GM12878 (cell line): ENCODE measurements at regions not wholly inside any gene's neighbourhood (a gene's known extent, or its start where the extent isn't known, plus 50 kb on each side); places are given as distances from the start of the nearest gene placed in this dataset.

ENCODE experiments used
- ATAC-seq: fragments of 200-7000 bp; cut with Tn5 transposase; 3 replicates; pipeline ENCODE4 v1.9.1; 2020; ENCODE audit warnings: mild to moderate bottlenecking, moderate library complexity
- BruUV-seq: library from RNA; stranded (reverse); fragments of 400-500 nt; replicated peaks from 2 replicates; lab custom pipeline; 2021; lab: Mats Ljungman, UMichigan
- CTCF ChIA-PET: fragments of 300-600 bp; sonication (Branson Sonifier 250); formaldehyde crosslinking; extraction: SDS; loops from one replicate; lab custom pipeline; 2021; ENCODE audit warnings: inconsistent platforms; lab: Yijun Ruan, JAX
- POLR2A ChIA-PET: fragments of 350-600 bp; formaldehyde crosslinking; extraction: SDS; loops from one replicate; lab custom pipeline; 2021; ENCODE audit warnings: inconsistent platforms; lab: Charles Lee
- RAD21 ChIA-PET: fragments of 300-600 bp; sonication (Branson Sonifier 250); formaldehyde crosslinking; loops from one replicate; lab custom pipeline; 2023; ENCODE audit warnings: antibody characterized with exemption; ENCODE audit not compliant: unreplicated experiment; lab: Charles Lee
- SMC1A ChIA-PET: fragments of 300-600 bp; sonication (Branson Sonifier 250); formaldehyde crosslinking; loops from one replicate; lab custom pipeline; 2023; ENCODE audit not compliant: unreplicated experiment, uncharacterized antibody; lab: Charles Lee
- DNase-seq: peaks from one replicate; pipeline ENCODE4 v3.0.0-alpha.2; 2011; ENCODE audit warnings: low read depth, low spot score
- FAIRE-seq: peaks from 3 replicates; lab custom pipeline; 2011; peaks lifted over from hg19 to GRCh38; lab: Jason Lieb, UNC
- H2AFZ ChIP-seq: 2 replicates; pipeline ENCODE4 v1.6.0; 2011; ENCODE audit warnings: low read depth, low read length, control low read depth; ENCODE audit not compliant: control insufficient read depth
- H3K27ac ChIP-seq: 2 replicates; pipeline ENCODE4 v1.5.1; 2011; ENCODE audit warnings: control low read depth; ENCODE audit not compliant: control insufficient read depth, insufficient read depth
- H3K27me3 ChIP-seq, 2 experiments: replicated peaks in 1 of 2; 2 replicates each; pipeline versions ENCODE4 v1.6.0 to v1.6.1; 2011; ENCODE audit warnings: low read length in 1 of 2; ENCODE audit not compliant: control insufficient read depth in 2 of 2, insufficient read depth in 2 of 2
- H3K36me3 ChIP-seq, 2 experiments: 2 replicates each; pipeline ENCODE4 v1.5.1; 2011; ENCODE audit warnings: low read length in 1 of 2; ENCODE audit not compliant: control insufficient read depth in 2 of 2, insufficient read depth in 2 of 2
- H3K4me1 ChIP-seq: 2 replicates; pipeline ENCODE4 v1.6.1; 2011; ENCODE audit warnings: mild to moderate bottlenecking, low read length, moderate library complexity, mixed read lengths; ENCODE audit not compliant: control insufficient read depth, insufficient read depth
- H3K4me2 ChIP-seq: 2 replicates; pipeline ENCODE4 v1.6.0; 2011; ENCODE audit warnings: control low read depth; ENCODE audit not compliant: control insufficient read depth, insufficient read depth
- H3K4me3 ChIP-seq: fragments of 200-600 bp; sonication (generic); 2 replicates; pipeline ENCODE4 v1.5.1; 2016
- H3K79me2 ChIP-seq: 2 replicates; pipeline ENCODE4 v1.6.0; 2011; ENCODE audit warnings: low read length; ENCODE audit not compliant: control insufficient read depth, insufficient read depth
- H3K9ac ChIP-seq: 2 replicates; pipeline ENCODE4 v1.8.0; 2011; ENCODE audit warnings: low read length, control low read depth, mixed read lengths; ENCODE audit not compliant: control insufficient read depth, insufficient read depth
- H3K9me3 ChIP-seq: replicated peaks from 3 replicates; pipeline ENCODE4 v1.5.1; 2011; ENCODE audit warnings: mild to moderate bottlenecking, low read length; ENCODE audit not compliant: control insufficient read depth, insufficient read depth
- H4K20me1 ChIP-seq: 2 replicates; pipeline ENCODE4 v1.6.0; 2011; ENCODE audit not compliant: control insufficient read depth, insufficient read depth
- IKZF1 ChIP-seq: fragments of 450-650 bp; conservative IDR thresholded peaks from 2 replicates; pipeline ENCODE4 v1.6.1; 2017; ENCODE audit warnings: antibody characterized with exemption, mild to moderate bottlenecking
- IRF5 ChIP-seq: fragments of 450-650 bp; IDR thresholded peaks from 2 replicates; pipeline ENCODE4 v1.6.1; 2017; ENCODE audit warnings: borderline replicate concordance
- MEF2A ChIP-seq: IDR thresholded peaks from 2 replicates; pipeline ENCODE4 v1.6.1; 2011; ENCODE audit warnings: low read depth, mild to moderate bottlenecking, low read length, moderate library complexity; ENCODE audit not compliant: insufficient read depth
- MXI1 ChIP-seq: fragments of 150-350 bp; IDR thresholded peaks from 2 replicates; pipeline ENCODE4 v1.6.1; 2011; ENCODE audit warnings: low read depth, mild to moderate bottlenecking, inconsistent platforms, low read length, improper control_type of control experiment
- NFYA ChIP-seq: IDR thresholded peaks from 2 replicates; pipeline ENCODE4 v1.6.1; 2011; ENCODE audit warnings: low read depth, mild to moderate bottlenecking, low read length, improper control_type of control experiment, borderline replicate concordance
- RAD51 ChIP-seq: fragments of 450-650 bp; IDR thresholded peaks from 2 replicates; pipeline ENCODE4 v1.6.1; 2016; ENCODE audit warnings: moderate library complexity, mild to moderate bottlenecking, inconsistent platforms
- SMARCA5 ChIP-seq: fragments of 450-650 bp; IDR thresholded peaks from 2 replicates; pipeline ENCODE4 v1.6.1; 2017; ENCODE audit warnings: mild to moderate bottlenecking
- SUZ12 ChIP-seq: fragments of 200-600 bp; sonication (generic); IDR thresholded peaks from one replicate; pipeline ENCODE4 v1.6.1; 2018; ENCODE audit warnings: antibody characterized with exemption, mild to moderate bottlenecking; ENCODE audit not compliant: unreplicated experiment
- USF1 ChIP-seq: IDR thresholded peaks from 2 replicates; pipeline ENCODE4 v1.6.1; 2011; ENCODE audit warnings: borderline replicate concordance, low read depth, mild to moderate bottlenecking, moderate library complexity, mixed read lengths, low read length; ENCODE audit not compliant: insufficient read depth; ENCODE audit errors: extremely low read length
- ZBTB33 ChIP-seq: fragments of 450-650 bp; IDR thresholded peaks from 2 replicates; pipeline ENCODE4 v1.6.1; 2017; ENCODE audit warnings: mild to moderate bottlenecking
- ZNF207 ChIP-seq: fragments of 450-650 bp; IDR thresholded peaks from 2 replicates; pipeline ENCODE4 v1.6.1; 2014; ENCODE audit warnings: antibody characterized with exemption, mild to moderate bottlenecking, borderline replicate concordance
- WGBS: methylation state at CpG from one replicate; pipeline ENCODE4 v1.1.6; 2016; ENCODE audit warnings: low lambda C conversion rate; ENCODE audit not compliant: insufficient replicate concordance, insufficient coverage; ENCODE audit errors: missing lambda C conversion rate; 5-methylcytosine and 5-hydroxymethylcytosine counted together
- in situ Hi-C: fragments of 300-500 bp; cut with MboI; formaldehyde crosslinking; loops from 9 replicates; pipeline ENCODE4 v1.14.3; 2018; ENCODE audit warnings: mixed read lengths
- intact Hi-C: fragments of 100-400 bp; cut with micrococcal nuclease; formaldehyde crosslinking; loops from one replicate; pipeline ENCODE4 v1.14.2; 2022; ENCODE audit not compliant: unreplicated experiment
- TF ChIP-seq, protein P1 (sequence below): fragments of 450-650 bp; formaldehyde crosslinking; IDR thresholded peaks from 2 replicates; pipeline ENCODE4 v1.4.0; 2020; ENCODE audit warnings: mild to moderate bottlenecking, moderate library complexity

- H3K9me3 ChIP-seq, result no peaks in the 10 kb centered on the region
- WGBS, result 4% methylated on average over 2 of the region's 2 CpGs
- no peak overlapping the region for H3K4me3 ChIP-seq
- intact Hi-C loops (no loop called here), in situ Hi-C loops (no loop called here)
- no peak overlapping the region for H2AFZ ChIP-seq
- FAIRE-seq (no peak), ATAC-seq (no peak), DNase-seq (no peak)
- RAD21 ChIA-PET, result no interaction called here
- no peaks in the 10 kb centered on the region for H3K79me2 ChIP-seq
- H3K36me3 ChIP-seq, result no peaks in the 10 kb centered on the region
- TF ChIP-seq RAD51 (no peak), MXI1 (no peak), IKZF1 (no peak), ZNF207 (no peak), NFYA (no peak), USF1 (no peak), MEF2A (no peak), IRF5 (no peak), ZBTB33 (no peak), SMARCA5 (no peak), SUZ12 (no peak)
- TF ChIP-seq, protein P1, sequence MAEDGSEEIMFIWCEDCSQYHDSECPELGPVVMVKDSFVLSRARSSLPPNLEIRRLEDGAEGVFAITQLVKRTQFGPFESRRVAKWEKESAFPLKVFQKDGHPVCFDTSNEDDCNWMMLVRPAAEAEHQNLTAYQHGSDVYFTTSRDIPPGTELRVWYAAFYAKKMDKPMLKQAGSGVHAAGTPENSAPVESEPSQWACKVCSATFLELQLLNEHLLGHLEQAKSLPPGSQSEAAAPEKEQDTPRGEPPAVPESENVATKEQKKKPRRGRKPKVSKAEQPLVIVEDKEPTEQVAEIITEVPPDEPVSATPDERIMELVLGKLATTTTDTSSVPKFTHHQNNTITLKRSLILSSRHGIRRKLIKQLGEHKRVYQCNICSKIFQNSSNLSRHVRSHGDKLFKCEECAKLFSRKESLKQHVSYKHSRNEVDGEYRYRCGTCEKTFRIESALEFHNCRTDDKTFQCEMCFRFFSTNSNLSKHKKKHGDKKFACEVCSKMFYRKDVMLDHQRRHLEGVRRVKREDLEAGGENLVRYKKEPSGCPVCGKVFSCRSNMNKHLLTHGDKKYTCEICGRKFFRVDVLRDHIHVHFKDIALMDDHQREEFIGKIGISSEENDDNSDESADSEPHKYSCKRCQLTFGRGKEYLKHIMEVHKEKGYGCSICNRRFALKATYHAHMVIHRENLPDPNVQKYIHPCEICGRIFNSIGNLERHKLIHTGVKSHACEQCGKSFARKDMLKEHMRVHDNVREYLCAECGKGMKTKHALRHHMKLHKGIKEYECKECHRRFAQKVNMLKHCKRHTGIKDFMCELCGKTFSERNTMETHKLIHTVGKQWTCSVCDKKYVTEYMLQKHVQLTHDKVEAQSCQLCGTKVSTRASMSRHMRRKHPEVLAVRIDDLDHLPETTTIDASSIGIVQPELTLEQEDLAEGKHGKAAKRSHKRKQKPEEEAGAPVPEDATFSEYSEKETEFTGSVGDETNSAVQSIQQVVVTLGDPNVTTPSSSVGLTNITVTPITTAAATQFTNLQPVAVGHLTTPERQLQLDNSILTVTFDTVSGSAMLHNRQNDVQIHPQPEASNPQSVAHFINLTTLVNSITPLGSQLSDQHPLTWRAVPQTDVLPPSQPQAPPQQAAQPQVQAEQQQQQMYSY (CRISPR knock-in tag), result no peak
- POLR2A ChIA-PET, result no interaction called here
- no peaks in the 10 kb centered on the region for H3K4me1 ChIP-seq
- no peak overlapping the region for H3K27ac ChIP-seq
- no peak overlapping the region for H3K4me2 ChIP-seq
- no TSS peak for BruUV-seq
- no peaks in the 10 kb centered on the region for H4K20me1 ChIP-seq
- no peak overlapping the region for H3K9ac ChIP-seq
- SMC1A ChIA-PET, result no interaction called here
- CTCF ChIA-PET, result no interaction called here
- H3K27me3 ChIP-seq, result no peaks in the 10 kb centered on the region
Observed at GRCh38 chr9:12503606-12504122, 189.5 kb upstream of the TYRP1 start.
